CD4-positive, alpha-beta T cell treated with Interleukin-1 beta for 1 hour (primary cell): ENCODE measurements at regions not wholly inside any gene's neighbourhood (a gene's known extent, or its start where the extent isn't known, plus 50 kb on each side); places are given as distances from the start of the nearest gene placed in this dataset.

Source experiments
- DNase-seq, 2 donors: peaks; one replicate each; pipeline ENCODE4 v3.0.0-alpha.2; 2020 to 2022

GRCh38 chr11:69976794-69977193 lies 101.3 kb upstream of the ANO1 start:
- no peak for DNase-seq

DNA sequence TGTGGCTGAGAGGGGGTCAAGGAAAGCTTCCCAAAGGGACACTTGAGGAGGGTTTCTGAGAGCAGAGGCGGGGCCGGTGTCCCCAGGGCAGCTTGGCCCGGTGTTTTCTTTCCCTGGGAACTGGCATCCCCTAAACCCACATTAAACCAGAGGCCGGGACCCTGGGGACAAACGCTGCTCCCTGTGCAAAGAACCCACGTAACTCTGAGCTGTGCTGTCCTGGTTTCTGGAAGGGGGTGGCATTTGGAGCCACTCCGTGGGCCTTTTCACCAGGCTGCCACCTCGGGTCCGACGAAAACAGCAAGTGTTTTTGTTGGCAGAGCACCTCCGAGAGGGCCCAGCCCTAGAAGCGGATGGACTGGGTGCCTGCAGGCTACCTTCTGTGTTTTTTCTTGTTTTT lies 100.2 kb upstream of the ANO1 start:
- DNase-seq = no peak

GRCh38 chr11:69978841-69979614 lies 99.1 kb upstream of the ANO1 start:
- DNase-seq = no peak

DNA sequence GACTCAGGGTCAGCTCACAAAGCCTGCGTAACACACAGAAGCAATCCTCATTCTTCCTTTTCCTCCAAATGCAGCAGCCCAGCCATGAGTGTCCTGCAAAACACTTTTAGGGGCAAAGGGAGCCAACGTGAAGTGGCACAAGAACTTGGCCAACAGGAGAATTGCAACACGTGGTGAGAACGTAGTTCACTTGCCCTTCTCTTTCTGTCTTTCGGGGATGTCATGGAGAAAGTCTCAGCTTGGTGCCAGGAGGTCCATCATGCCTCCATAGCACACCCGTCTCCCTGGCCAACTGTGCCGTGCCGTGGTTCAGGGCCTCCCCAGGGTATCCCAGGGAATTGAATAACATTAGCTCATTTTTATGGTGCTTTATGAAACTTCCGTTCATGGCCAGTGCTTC lies 98.5 kb upstream of the ANO1 start:
- DNase-seq = no peak

GRCh38 chr11:69981119-69981784 lies 96.9 kb upstream of the ANO1 start:
- DNase-seq = no peak

DNA sequence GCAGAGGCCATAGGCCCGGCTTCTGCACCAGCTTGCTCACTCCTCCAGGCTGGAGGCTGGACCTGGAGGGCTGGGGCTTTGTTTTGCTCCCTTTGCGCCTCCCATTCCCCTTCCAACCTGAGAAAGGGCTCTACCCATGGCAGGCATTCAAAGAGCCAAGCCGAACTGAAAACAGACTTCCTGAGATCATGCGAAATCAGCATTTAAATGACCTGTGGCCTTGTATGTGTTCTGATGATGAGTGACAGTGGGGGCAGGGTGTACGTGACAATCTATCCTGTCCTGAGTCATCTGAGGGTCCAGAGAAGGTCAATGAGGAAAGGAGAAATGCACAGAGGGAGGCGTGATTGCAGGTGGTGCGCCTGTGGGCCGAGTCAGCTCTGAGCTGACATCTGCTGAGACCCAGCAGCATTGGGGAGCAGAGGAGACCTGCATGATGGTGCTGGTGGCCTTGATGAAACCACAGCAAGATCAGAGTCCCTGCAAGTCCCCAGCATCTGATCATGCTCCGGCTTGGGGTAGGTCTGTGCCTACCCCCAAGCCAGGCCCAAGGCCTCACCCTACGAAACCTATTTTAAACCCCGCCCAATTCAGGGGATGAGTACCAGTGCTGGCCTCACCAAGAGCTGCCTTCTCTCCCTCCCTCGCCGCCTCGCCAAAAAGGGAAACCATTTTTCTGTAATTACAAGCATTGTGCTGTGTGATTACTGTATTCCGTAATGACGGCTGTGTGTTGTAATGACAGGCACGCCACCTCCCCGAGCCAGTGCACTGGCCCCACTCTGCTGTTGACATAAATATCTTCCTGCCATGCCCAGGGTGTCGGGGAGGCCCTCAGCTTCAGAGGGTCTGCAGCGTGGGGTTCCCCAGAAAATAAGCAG lies 95.2 kb upstream of the ANO1 start:
- no peak for DNase-seq

GRCh38 chr11:69983571-69983877 lies 94.6 kb upstream of the ANO1 start:
- DNase-seq = no peak

DNA sequence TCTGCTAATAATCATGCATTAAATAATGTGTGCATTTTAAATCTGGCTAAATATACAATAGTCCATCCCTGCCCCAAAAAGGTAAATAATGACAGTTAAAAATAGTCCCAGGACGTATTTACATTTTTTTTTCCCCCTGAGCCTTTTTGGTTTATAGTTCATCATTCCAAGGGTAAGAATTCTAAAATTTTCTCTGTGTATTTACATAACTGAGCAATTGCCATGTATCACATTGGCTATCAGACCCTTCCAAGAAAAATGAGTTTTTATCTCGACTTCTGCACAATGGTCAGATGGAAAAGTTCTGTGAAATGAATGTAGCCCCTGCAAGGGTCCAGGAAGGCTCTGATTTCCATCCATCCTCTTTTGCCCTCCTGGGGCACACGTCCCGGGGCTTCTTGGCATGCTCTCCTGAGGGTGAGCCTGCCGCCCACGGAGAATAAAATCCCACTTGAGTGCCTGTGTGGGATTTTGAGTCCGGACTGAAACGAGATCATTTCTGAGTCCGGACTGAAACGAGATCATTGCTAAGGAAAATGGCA lies 94.1 kb upstream of the ANO1 start:
- DNase-seq = no peak

DNA sequence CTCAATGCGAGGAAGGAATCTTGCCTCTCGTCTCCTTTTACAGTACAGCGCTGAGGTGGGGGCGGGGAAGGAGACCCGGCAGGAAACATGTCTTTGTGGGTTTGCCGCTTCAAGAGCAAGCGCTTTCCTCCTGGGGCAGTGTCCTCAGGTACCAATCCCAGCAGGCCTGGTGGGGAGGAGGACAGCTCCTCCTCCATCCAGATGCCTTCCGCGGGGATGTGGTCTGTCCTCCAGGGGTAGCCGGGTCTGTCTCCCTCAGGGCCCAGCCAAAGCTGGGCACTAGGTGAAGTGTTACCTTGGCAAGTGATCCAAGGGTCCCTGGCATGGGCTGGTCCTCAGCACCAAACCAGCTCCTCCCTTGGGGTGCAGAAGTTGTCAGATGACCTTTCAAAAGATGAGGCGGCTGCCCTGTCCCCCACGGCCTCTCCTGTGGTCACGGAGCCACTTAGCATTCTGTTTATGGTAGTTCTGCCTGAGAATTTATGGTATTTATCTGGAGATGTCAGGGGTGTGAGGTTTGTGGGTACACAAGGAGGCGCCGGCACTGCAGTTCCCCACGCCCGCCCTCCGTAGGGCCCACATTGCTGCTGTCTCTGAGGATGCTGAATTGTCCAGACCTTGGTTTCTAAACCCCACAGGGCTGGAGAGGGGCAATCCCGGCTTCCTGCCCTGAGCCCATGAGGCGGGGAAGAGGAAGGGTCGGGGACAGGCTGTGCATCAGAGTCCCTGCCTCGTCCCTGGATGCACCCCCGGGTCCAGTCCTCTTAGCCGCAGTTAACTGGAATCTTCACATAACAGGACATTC lies 93.5 kb upstream of the ANO1 start:
- DNase-seq = no peak

GRCh38 chr11:69985331-69985640 lies 92.8 kb upstream of the ANO1 start:
- DNase-seq = no peak

DNA sequence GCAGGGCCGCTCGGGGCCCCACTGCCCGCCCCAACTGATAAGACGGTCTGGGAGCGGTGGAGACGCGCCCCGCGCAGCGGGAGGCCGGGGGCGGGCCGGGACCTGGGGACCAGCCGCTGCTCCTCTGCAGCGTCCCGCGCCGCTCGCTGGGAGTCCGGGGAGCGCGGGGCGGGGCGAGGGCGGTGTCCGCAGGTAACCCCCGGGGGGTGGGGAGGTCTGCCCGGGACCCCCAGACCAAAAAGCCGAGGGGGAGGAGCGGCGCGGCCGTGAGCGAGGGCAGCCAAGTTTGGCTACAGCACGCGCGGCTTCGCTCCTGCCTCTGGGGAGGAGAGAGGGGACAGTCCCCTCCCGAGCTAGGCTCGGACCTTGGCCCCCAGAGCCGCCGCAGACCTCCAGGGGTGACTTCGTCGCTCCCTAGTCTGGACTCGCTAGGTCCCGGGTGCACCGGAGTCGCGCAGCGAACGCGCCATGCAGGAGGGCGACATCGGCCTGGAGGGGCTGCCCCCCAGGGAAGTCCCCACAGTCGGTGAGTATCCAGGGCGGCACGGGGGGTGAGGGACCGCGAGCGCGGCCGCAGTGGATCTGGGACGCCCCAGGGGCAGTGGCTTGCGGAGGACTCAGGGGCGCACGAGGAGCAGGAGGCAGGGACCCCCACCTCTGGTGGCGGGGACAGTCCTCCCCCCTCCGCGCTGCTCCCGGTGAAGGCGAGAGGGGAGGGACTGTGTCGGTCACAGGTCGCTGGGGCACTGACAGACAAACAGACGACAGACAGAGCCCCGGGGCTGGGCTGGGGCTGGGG lies 92.3 kb upstream of the ANO1 start:
- DNase-seq = no peak

GRCh38 chr11:69986440-69986787 lies 91.7 kb upstream of the ANO1 start:
- no peak for DNase-seq

DNA sequence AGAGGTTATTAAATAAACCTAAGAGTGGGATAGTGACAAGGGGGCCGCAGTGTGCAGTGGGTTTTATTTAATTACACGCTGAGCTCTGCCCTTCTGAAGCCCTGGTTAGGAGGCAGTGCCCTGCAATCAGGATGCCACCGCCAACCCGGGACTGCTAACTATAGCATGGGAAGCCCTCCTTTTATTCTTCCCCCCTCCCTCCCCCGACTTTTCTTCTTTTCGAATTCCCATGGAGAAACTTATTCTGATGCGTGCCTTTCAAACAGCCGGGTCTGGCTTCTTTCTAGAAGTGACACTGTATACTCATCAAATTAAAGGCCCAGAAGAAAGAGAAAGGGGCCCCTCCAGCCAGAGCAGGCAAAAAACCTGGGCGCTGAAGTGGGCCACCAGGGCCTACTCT lies 91.3 kb upstream of the ANO1 start:
- no peak for DNase-seq

- DNase-seq = no peak
Observed at GRCh38 chr11:69992026-69992425, 86.1 kb upstream of the ANO1 start.

DNA sequence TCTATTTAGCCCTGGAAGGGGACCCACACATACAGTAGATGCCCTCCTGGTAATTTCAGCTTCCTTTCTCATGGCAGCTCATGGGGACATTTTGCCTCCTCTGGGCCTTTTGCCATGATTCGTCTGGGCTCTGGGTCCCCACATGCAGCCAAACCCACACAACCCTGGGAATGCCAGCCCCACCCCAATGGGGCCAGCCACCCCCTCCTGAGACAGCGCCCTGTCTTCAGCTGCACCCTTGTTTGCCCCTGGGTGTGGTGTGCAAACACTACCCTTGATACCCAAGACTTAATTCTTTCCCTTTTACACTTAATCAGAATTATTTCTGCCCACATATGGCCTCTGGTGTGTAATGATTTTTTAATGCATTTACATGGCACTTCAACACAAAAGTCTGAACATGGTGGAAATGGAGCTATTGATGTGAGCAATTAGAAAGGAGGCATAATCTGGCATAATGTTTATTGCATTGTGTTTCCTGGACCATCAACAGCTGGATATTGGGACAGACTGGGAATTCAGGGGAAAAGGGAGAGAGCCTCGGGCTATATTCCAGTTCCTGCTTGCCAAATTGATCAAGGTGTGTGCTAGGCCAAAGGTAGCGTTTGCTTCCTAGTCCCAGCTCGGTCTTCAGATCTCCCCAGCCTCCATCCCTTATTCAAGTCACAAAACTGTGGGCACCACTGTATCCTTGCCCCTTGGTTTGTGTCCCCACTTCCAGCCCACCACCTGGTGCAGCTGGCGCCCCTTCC lies 85.0 kb upstream of the ANO1 start:
- DNase-seq = no peak

DNA sequence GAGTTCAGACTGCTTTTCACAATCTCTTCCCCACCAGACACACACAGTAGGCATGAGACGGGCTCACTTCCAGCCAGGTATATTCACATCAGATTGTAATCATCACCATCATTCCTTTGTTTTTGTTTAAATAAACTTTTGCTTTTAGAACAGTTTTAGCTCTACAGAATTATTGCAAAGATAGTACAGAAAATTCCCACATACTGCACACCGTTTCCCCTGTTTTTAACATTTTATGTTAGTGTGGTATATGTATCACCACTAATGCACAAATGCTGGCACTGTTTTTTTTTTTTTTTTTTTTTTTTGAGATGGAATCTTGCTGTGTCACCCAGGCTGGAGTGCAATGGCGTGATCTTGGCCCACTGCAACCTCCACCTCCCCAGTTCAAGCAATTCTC lies 83.3 kb upstream of the ANO1 start:
- no peak for DNase-seq

DNA sequence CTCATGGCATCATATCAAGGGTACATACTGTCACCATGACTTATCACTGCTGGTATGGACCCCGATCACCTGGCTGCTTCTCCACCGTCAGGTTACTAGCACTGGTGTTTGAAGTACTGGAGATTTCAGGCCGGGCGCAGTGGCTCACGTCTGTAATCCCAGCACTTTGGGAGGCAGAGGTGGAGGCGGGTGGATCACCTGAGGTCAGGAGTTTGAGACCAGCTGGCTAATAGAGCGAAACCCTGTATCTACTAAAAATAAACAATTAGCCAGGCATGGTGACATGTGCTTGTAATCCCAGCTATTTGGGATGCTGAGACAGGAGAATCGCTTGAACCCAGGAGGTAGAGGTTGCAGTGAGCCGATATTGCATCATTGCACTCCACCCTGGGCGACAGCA lies 82.4 kb upstream of the ANO1 start:
- no peak for DNase-seq

GRCh38 chr11:69996451-69996850 lies 81.7 kb upstream of the ANO1 start:
- no peak for DNase-seq

DNA sequence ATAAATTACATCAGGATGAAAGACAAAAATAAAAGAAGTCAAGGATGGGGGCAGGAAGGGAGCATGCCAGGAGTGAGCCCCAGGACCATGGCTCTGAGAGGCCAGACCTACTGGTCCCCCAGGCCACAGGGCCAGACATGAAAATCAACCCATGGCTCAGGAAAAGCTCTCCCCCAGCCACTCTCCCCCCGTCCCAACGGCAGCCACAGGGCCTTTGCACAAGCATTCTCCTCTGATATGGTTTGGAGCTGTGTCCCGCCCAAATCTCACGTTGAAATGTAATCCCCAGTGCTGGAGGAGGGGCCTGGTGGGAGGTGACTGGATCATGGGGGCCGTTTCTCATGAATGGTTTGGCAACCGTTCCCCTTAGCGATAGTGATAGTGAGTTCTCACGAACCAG lies 80.8 kb upstream of the ANO1 start:
- DNase-seq = no peak

DNA sequence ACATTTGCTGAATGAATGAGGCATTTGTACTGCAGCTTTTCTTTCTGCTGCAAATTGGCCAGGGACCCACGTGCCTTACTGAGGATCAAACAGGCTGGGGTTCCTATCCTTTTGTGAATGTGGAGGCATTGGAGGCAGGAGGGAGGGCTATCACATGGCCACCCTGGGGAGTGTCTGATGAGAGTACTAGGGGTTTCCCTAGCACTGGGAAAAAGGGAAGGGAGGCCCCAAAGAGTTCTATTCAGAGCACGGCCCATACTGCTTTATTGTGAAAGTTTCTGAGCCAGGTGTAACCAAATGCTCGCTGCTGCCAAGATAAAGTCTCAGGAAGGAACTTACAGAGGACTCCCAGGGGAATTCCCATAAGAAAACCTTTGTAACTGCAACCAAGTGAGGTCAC lies 78.4 kb upstream of the ANO1 start:
- no peak for DNase-seq

- no peak for DNase-seq
Observed at GRCh38 chr11:70000228-70000627, 77.9 kb upstream of the ANO1 start.

GRCh38 chr11:70001246-70001645 lies 76.9 kb upstream of the ANO1 start:
- DNase-seq = no peak
